NOMO-1 (cell line): ENCODE measurements at regions not wholly inside any gene's neighbourhood (a gene's known extent, or its start where the extent isn't known, plus 50 kb on each side); places are given as distances from the start of the nearest gene placed in this dataset.

ENCODE experiments used
- DNase-seq, 2 experiments: peaks; one replicate each; lab custom pipeline; 2025; ENCODE audit not compliant: unreplicated experiment in 2 of 2; lab: John Stamatoyannopoulos, UW

GRCh38 chr9:71218774-71219173 lies 97.4 kb upstream of the TRPM3 start:
- no peak for DNase-seq

- DNase-seq: no peak
These were observed 92.2 kb upstream of the TRPM3 start for GRCh38 chr9:71213633-71214032.

DNA sequence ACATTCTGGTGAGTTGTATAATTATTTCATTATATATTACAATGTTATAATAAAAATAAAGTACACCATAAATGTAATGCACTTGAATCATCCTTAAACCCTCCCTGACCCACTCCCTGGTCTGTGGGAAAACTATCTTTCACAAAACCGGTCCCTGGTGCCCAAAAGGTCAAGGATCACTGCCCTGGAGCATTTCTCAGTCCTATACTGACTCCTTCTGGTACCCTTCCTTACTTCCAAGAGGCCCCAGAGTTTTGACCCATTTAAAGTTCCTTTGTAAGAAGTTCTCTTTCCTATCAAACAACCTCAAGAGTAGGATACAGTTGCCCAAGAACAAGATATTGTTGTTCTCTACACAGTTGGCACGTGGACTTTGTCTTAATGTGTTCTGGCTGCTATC lies 88.9 kb upstream of the TRPM3 start:
- DNase-seq: no peak

DNA sequence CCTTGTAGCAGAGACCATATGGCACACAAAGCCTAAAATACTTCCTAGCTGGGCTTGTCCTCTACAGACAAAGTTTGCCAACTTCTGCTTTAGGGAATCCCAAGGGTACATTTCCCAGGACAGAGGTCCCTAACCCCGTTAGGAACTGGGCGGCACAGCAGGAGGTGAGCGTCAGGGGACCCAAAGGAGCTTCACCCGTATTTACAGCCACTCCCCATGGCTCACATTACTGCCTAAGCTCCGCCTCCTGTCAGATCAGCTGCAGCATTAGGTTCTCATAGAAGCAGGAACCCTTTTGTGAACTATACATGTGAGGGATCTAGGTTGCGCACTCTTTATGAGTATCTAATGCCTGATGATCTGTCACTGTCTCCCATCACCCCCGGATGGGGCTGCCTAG lies 88.5 kb upstream of the TRPM3 start:
- no peak for DNase-seq

- DNase-seq: no peak
These were observed 81.5 kb upstream of the TRPM3 start for GRCh38 chr9:71202931-71203330.

DNA sequence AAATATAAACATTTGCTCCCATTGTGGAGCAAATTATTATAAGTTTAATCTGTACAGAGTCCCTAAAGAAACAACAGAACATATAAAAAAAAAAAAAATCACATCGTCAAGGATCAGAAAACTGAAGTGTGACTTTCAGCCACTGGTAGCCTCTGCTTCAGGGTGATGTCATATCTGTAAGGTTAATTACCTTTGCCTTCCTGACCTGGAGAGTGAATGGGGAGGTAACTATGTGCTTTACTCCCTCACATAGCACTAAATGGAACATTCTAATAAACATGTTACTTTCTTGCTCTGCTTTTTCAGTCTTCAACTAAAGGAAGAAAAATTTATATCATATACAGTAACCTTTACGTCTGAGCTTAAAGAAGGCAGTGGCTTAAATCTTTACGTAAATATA lies 70.3 kb upstream of the TRPM3 start:
- DNase-seq: no peak

- no peak for DNase-seq
These were observed 61.8 kb upstream of the TRPM3 start for GRCh38 chr9:71183251-71183650.

- no peak for DNase-seq
These were observed 57.8 kb upstream of the TRPM3 start for GRCh38 chr9:71179183-71179582.

GRCh38 chr9:71177901-71178300 lies 56.5 kb upstream of the TRPM3 start:
- no peak for DNase-seq

GRCh38 chr9:71171517-71171916 lies 50.1 kb upstream of the TRPM3 start:
- no peak for DNase-seq
